Mesodermal cell (in vitro differentiated cells): ENCODE measurements at regions not wholly inside any gene's neighbourhood (a gene's known extent, or its start where the extent isn't known, plus 50 kb on each side); places are given as distances from the start of the nearest gene placed in this dataset.
"Not testable (repeated sequence)": the region's sequence is repeated elsewhere in the genome, so short reads cannot be mapped to it uniquely, and the experiment has no call there.

ENCODE experiments used
- H3K27ac ChIP-seq: 2 replicates; pipeline ENCODE4 v1.7.0; 2013; ENCODE audit warnings: mild to moderate bottlenecking, low read depth, low read length, moderate library complexity; ENCODE audit not compliant: severe bottlenecking
- H3K36me3 ChIP-seq: 2 replicates; pipeline ENCODE4 v1.7.1; 2013; ENCODE audit warnings: mild to moderate bottlenecking, low read length, moderate library complexity; ENCODE audit not compliant: control insufficient read depth, insufficient read depth
- H3K4me1 ChIP-seq: one replicate; pipeline ENCODE4 v1.7.1; 2013; ENCODE audit warnings: mild to moderate bottlenecking, low read length; ENCODE audit not compliant: insufficient read depth, control insufficient read depth, poor library complexity, severe bottlenecking
- H3K4me3 ChIP-seq: 2 replicates; pipeline ENCODE4 v1.7.0; 2013; ENCODE audit warnings: low read length, control low read depth, mild to moderate bottlenecking; ENCODE audit not compliant: insufficient read depth, poor library complexity, severe bottlenecking; ENCODE audit errors: extremely low read depth
- H3K9me3 ChIP-seq: 2 replicates; pipeline ENCODE4 v1.7.1; 2013; ENCODE audit warnings: mild to moderate bottlenecking, low read length, moderate library complexity; ENCODE audit not compliant: control insufficient read depth
- WGBS, 2 experiments: methylation state at CpG; one replicate each; pipeline ENCODE4 v1.1.5; 2013; ENCODE audit warnings: missing lambda C conversion rate in 2 of 2; ENCODE audit not compliant: insufficient coverage in 2 of 2; 5-methylcytosine and 5-hydroxymethylcytosine counted together

DNA sequence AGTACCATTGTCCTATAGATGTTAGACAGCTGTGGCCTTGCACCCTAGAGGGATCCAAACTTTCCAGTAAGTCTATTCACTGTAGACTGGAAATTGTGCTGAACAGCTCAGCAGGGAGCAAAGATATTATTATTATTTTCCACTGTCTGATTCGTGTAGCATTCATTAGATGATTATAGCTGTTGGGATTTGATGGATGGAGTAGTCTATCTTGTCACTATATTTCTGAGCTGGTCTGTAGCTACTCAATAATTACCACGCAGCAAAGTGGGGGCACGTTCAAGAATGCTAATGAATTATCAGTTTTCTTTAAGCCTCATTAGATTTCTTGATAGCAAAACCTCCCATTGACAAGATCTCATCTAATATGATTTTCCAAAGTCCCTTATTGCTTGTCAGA lies 113.2 kb downstream of the RTP4 start:
- no peak overlapping the region for H3K4me3 ChIP-seq
- 93 to 100% methylated on average over 1 to 2 of the region's 3 CpGs for WGBS, 2 experiments
- H3K27ac ChIP-seq = no peak overlapping the region
- H3K9me3 ChIP-seq = peaks cover 5% of the 10 kb centered on the region
- peaks cover 4% of the 10 kb centered on the region for H3K4me1 ChIP-seq
- H3K36me3 ChIP-seq = no peaks in the 10 kb centered on the region

DNA sequence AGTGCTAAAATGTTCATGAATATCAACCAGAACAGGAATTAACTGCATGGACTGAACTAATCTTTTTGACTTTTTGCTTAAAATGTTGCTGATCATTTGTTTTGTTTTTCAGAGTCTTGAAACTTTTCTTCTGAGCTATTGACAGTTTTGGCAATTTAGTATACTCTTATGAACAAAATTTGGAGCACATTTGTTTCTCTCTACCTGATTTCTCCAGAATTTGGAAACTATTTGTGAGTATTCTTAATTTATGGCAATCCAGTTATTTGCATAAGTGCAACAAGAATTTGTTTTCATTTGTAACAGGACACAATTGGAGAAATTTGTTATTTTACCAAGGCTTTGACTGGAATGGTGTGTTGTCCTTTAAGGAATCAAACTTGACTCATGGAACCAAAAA lies 107.4 kb downstream of the RTP4 start:
- H3K9me3 ChIP-seq = peaks cover 24% of the 10 kb centered on the region
- H3K27ac ChIP-seq = not testable (repeated sequence)

DNA sequence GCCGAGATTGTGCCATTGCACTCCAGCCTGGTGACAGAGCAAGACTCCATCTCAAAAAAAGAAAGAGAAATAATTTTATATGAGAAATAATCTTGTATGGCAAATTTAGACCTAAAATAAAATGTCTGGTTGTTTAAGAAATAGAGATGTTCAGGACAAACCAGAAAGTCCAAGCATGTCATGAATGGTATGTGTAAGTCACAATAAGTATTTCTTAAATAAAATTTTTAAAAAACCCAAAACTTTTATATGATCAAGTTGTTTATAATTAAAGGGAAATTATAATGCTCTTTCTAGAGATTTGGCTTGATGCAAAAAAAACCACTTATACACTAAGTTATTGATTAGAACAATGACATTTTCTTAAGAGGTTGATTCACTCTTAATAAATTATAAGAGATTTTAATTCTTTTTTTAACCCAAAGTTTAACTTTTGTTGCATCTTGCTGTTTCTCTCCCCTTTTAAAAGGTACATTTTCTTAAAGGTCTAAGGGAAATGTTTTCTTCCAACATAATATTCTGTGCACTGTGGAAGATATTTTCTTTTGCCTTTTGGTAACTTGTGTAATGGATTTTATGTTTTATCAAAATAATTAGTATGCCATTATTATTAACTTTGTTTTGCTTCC lies 105.7 kb downstream of the RTP4 start:
- Histone ChIP-seq H3K9me3 (peaks cover 24% of the 10 kb centered on the region), H3K27ac (no peak overlapping the region), H3K4me1 (no peaks in the 10 kb centered on the region), H3K36me3 (no peaks in the 10 kb centered on the region), H3K4me3 (no peak overlapping the region)
- 100% methylated on average over 1 of the region's 1 CpG; no CpG with 5 or more reads in 1 of the 2 experiments for WGBS, 2 experiments

More for the DNA sequence above, 107.4 kb downstream of the RTP4 start:
- H3K4me1 ChIP-seq, H3K36me3 ChIP-seq, H3K4me3 ChIP-seq: not testable (repeated sequence)

DNA sequence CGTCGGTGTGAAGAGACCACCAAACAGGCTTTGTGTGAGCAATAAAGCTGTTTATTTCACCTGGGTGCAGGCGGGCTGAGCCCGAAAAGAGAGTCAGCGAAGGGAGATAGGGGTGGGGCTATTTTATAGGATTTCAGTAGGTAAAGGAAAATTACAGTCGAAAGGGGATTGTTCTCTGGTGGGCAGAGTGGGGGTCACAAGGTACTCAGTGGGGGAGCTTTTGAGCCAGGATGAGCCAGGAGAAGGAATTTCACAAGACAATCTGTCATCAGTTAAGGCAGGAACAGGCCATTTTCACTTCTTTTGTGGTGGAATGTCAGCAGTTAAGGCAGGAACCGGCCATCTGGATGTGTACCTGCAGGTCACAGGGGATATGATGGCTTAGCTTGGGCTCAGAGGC lies 98.1 kb downstream of the RTP4 start:
- H3K4me3 ChIP-seq, H3K4me1 ChIP-seq, H3K36me3 ChIP-seq, H3K27ac ChIP-seq, H3K9me3 ChIP-seq: not testable (repeated sequence)
- WGBS, 2 experiments = 0 to 28% methylated on average over 1 to 6 of the region's 7 CpGs

DNA sequence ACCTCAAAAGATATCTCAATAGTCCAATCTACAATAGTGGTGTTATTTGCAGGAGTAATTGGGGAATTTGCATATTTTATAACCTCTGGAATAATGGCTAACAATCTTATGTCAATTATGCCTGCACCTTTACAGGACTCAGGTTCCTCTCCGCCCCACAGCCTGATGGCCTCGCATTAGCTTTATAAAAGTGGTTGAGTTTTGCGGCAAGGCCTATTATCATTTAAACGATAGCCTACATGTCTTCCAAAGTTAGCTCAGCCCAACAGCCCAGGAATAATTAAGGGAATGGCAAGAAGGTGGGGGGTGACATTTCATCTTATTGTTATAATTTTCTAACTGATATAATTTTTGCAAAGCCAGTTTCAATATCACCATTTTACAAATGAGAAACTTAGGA lies 97.3 kb downstream of the RTP4 start:
- Histone ChIP-seq H3K9me3 (peaks cover 4% of the 10 kb centered on the region), H3K27ac (no peak overlapping the region), H3K4me3 (no peak overlapping the region), H3K36me3 (no peaks in the 10 kb centered on the region), H3K4me1 (no peaks in the 10 kb centered on the region)
- WGBS, 2 experiments = 35% methylated on average over 2 of the region's 4 CpGs; no CpG with 5 or more reads in 1 of the 2 experiments

DNA sequence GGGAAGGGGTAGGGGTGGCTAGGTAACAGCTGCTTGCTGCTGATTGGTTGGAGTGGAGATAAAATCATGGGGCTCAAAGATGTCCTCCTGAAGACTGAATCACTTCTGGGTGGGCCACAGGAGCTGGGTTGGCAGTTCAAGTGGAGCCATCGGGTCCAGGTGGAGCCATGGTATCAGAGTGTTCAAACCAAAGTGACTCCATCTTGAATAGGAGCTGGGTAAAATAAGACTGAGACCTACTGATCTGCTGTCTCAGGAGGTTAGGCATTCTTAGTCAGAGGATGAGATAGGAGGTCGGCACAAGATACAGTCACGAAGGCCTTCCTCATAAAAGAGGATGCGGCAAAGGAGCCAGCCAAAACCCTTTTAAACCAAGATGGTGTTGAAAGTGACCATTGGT lies 96.5 kb downstream of the RTP4 start:
- H3K4me1 ChIP-seq = no peaks in the 10 kb centered on the region
- H3K9me3 ChIP-seq = peaks cover 4% of the 10 kb centered on the region
- no peak overlapping the region for H3K4me3 ChIP-seq
- H3K27ac ChIP-seq = no peak overlapping the region
- WGBS, 2 experiments = 88 to 93% methylated on average over 1 to 3 of the region's 4 CpGs
- no peaks in the 10 kb centered on the region for H3K36me3 ChIP-seq

DNA sequence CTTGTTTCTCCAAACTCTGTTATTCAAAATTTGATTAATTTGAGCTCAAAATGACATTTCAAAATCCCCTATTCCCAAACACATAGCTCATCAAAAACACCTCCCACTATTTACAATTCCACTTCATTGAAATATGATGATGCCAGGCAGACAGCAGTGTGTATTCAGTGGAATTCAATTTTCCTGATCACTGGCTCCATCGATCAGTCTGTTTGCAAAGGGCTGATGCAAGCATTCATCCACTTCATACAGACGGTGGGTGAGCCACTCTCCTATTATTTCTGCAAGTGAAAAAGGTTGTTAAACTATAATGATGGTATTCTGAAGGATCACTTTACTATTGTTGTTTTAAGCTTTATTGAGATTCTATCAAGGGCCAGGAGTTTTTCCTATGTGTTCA lies 90.7 kb downstream of the RTP4 start:
- H3K4me3 ChIP-seq = no peak overlapping the region
- WGBS, 2 experiments = 83 to 90% methylated on average over 1 to 2 of the region's 2 CpGs

DNA sequence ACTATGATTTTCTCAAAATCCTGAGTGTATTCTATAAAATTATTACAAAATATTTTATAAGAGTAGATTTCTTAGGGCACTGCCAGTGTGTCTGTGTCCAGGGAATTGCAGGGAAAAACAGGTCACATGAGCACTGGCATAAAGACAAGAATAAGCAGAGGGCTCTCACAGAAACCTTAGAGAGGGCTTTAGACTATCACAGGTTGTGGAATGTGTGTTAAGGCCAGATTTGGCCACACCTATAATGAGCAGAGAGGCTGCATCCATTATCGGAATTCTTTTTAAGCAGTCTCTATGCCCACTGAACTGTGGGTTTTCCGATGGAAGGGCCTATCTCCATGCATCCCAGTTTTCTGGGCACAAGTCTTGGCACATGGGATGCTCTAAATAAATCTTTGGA lies 90.2 kb downstream of the RTP4 start:
- no peaks in the 10 kb centered on the region for H3K4me1 ChIP-seq
- no peak overlapping the region for H3K4me3 ChIP-seq
- H3K27ac ChIP-seq = no peak overlapping the region
- no peaks in the 10 kb centered on the region for H3K36me3 ChIP-seq
- 89% methylated on average over 1 of the region's 2 CpGs; no CpG with 5 or more reads in 1 of the 2 experiments for WGBS, 2 experiments
- no peaks in the 10 kb centered on the region for H3K9me3 ChIP-seq

More for the DNA sequence above, 90.7 kb downstream of the RTP4 start:
- H3K4me1 ChIP-seq = no peaks in the 10 kb centered on the region
- H3K9me3 ChIP-seq = no peaks in the 10 kb centered on the region
- H3K36me3 ChIP-seq = no peaks in the 10 kb centered on the region
- H3K27ac ChIP-seq = no peak overlapping the region

DNA sequence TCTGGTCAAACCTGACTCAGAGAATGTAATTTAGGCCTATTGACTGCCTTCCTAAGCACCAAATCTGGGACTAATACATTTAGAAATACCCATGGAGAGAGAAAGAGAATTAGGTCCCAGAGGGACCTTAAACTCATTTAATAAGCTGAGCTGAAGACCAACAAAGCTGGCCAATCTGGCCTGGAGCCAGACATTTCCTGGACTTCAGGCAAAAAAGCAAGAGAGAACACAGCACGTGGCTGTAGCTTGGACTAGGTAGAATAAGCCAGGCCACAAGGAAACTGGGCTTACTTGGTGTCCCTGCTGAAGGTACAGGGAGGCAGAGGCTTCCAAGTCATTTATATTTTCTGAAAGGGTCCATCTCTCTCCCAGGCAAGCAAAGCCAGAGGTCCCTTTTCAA lies 88.1 kb downstream of the RTP4 start:
- 88 to 100% methylated on average over 1 of the region's 1 CpG for WGBS, 2 experiments

DNA sequence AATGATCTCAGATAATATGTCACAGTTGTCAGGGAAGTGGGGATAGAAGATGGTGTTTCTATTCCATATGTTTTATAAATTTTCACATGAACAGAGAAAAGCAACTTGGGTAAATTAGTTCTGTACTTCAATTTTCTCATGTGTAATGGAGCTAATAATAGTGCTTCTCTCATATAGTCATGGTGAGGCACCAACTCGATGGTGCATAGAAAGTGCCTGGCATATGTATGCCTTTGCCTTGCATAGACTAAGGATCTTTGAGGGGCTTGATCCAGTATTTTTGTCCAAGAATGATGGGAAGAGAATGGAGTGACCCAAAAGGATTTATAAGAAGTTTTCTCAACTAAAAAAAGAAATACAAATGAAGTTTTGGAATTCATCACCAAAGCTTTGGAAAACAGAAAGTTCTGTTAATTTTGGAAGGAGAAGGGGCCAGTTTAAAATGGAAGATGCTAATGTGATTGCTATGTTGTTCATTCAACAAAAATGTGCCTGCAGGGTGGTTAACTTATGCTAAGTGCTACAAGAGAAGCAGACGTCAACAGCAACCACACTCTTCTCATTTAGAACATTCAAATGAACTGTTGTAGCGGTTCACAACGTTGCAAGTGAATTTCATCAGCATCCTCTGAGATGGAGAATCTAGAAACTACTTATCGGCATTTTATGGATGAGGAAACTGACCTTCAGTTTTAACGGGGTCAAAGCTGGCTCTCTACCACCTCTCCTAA lies 86.1 kb downstream of the RTP4 start:
- Histone ChIP-seq H3K9me3 (no peaks in the 10 kb centered on the region), H3K27ac (no peak overlapping the region), H3K4me1 (no peaks in the 10 kb centered on the region), H3K36me3 (no peaks in the 10 kb centered on the region), H3K4me3 (no peak overlapping the region)
- 80 to 84% methylated on average over 5 of the region's 6 CpGs for WGBS, 2 experiments

More for the DNA sequence above, 88.1 kb downstream of the RTP4 start:
- H3K36me3 ChIP-seq = no peaks in the 10 kb centered on the region
- H3K4me1 ChIP-seq = no peaks in the 10 kb centered on the region
- no peak overlapping the region for H3K27ac ChIP-seq
- H3K4me3 ChIP-seq = no peak overlapping the region
- no peaks in the 10 kb centered on the region for H3K9me3 ChIP-seq
